HepG2 (cell line): ENCODE measurements at regions not wholly inside any gene's neighbourhood (a gene's known extent, or its start where the extent isn't known, plus 50 kb on each side); places are given as distances from the start of the nearest gene placed in this dataset.

Source experiments
- ATAC-seq: fragments of 200-7000 bp; cut with Tn5 transposase; 3 replicates; pipeline ENCODE4 v1.9.1; 2020; ENCODE audit warnings: mild to moderate bottlenecking, moderate library complexity
- BruUV-seq: library from RNA; stranded (reverse); fragments of 400-500 nt; replicated peaks from 2 replicates; lab custom pipeline; 2021; lab: Mats Ljungman, UMichigan
- CTCF ChIA-PET: fragments of 300-600 bp; formaldehyde crosslinking; extraction: SDS; loops from one replicate; lab custom pipeline; 2021; ENCODE audit warnings: low total read pairs, inconsistent platforms, low intra/inter-chr PET ratio; lab: Yijun Ruan, JAX
- POLR2A ChIA-PET: fragments of 350-600 bp; sonication (Branson Sonifier 250); formaldehyde crosslinking; loops from one replicate; lab custom pipeline; 2020; ENCODE audit warnings: antibody characterized with exemption, inconsistent platforms; lab: Yijun Ruan, JAX
- DNase-seq: peaks from one replicate; pipeline ENCODE4 v3.0.0-alpha.2; 2015; ENCODE audit warnings: low spot score
- FAIRE-seq: peaks from 3 replicates; lab custom pipeline; 2011; peaks lifted over from hg19 to GRCh38; lab: Jason Lieb, UNC
- H2AFZ ChIP-seq: one replicate; pipeline ENCODE4 v1.6.1; 2011; ENCODE audit warnings: low read length, inconsistent platforms
- H3K27ac ChIP-seq: fragments of 300-600 bp; 3 replicates; pipeline ENCODE4 v1.8.0; 2011; ENCODE audit warnings: mixed run types, mild to moderate bottlenecking, mixed read lengths, low read length, inconsistent platforms; ENCODE audit not compliant: insufficient read depth; ENCODE audit errors: extremely low read length
- H3K27me3 ChIP-seq, 2 experiments: fragments of 200-600 bp in 1 of 2; 2 replicates in 1 of 2; 3 replicates in 1 of 2; pipeline versions ENCODE4 v1.6.0 to v1.8.0; 2011; ENCODE audit warnings: low read length in 2 of 2, mild to moderate bottlenecking in 2 of 2, moderate library complexity in 2 of 2, inconsistent platforms in 1 of 2; ENCODE audit not compliant: insufficient read depth in 2 of 2, control insufficient read depth in 1 of 2
- H3K36me3 ChIP-seq, 2 experiments: fragments of 200-600 bp in 1 of 2; replicated peaks in 1 of 2; 2 replicates in 1 of 2; 3 replicates in 1 of 2; pipeline versions ENCODE4 v1.5.1 to v1.8.0; 2011; ENCODE audit warnings: low read length in 2 of 2, inconsistent platforms in 1 of 2; ENCODE audit not compliant: insufficient read depth in 2 of 2, control insufficient read depth in 1 of 2
- H3K4me1 ChIP-seq: 2 replicates; pipeline ENCODE4 v1.5.1; 2012; ENCODE audit warnings: low read length, inconsistent platforms; ENCODE audit not compliant: insufficient read depth
- H3K4me2 ChIP-seq: 2 replicates; pipeline ENCODE4 v1.6.0; 2011; ENCODE audit warnings: low read depth, low read length, inconsistent platforms
- H3K4me3 ChIP-seq, 3 experiments: fragments of 200-600 bp in 1 of 3; sonication (generic), shearing (Covaris generic) in 1 of 3; replicated peaks in 1 of 3; 2 replicates each; pipeline ENCODE4 v1.5.1; 2011 to 2016; ENCODE audit warnings: low read length in 3 of 3, inconsistent platforms in 2 of 3, low read depth in 2 of 3, mild to moderate bottlenecking in 2 of 3, control low read depth in 1 of 3, mixed read lengths in 1 of 3; ENCODE audit not compliant: insufficient read depth in 1 of 3
- H3K79me2 ChIP-seq: one replicate; pipeline ENCODE4 v1.6.1; 2011; ENCODE audit warnings: low read length, inconsistent platforms; ENCODE audit not compliant: insufficient read depth
- H3K9ac ChIP-seq: 2 replicates; pipeline ENCODE4 v1.6.0; 2011; ENCODE audit warnings: mild to moderate bottlenecking, low read depth, low read length, inconsistent platforms; ENCODE audit not compliant: insufficient read depth
- H3K9me3 ChIP-seq: 2 replicates; pipeline ENCODE4 v1.5.1; 2012; ENCODE audit warnings: mild to moderate bottlenecking, low read length
- H4K20me1 ChIP-seq: 2 replicates; pipeline ENCODE4 v1.6.0; 2011; ENCODE audit warnings: inconsistent platforms, mild to moderate bottlenecking, low read length, moderate library complexity; ENCODE audit not compliant: insufficient read depth
- ELF3 ChIP-seq: IDR thresholded peaks from 2 replicates; pipeline ENCODE4 v1.6.1; 2016; ENCODE audit warnings: missing genetic modification reagents, missing compliant biosample characterization
- JUN ChIP-seq: sonication (generic); formaldehyde crosslinking; IDR thresholded peaks from 2 replicates; pipeline ENCODE4 v1.4.0; 2020; ENCODE audit warnings: mild to moderate bottlenecking, missing genetic modification reagents
- KDM4B ChIP-seq: sonication (generic); formaldehyde crosslinking; IDR thresholded peaks from 2 replicates; pipeline ENCODE4 v1.4.0; 2020; ENCODE audit warnings: missing genetic modification reagents
- MEF2D ChIP-seq: sonication (generic); formaldehyde crosslinking; IDR thresholded peaks from 2 replicates; pipeline ENCODE4 v1.5.1; 2020; ENCODE audit warnings: mild to moderate bottlenecking, missing genetic modification reagents
- TARDBP ChIP-seq: sonication (generic); formaldehyde crosslinking; IDR thresholded peaks from 2 replicates; pipeline ENCODE4 v1.8.0; 2022; ENCODE audit warnings: mild to moderate bottlenecking, missing genetic modification reagents
- ZBTB7A ChIP-seq: sonication (generic); formaldehyde crosslinking; IDR thresholded peaks from 2 replicates; pipeline ENCODE4 v1.8.0; 2022; ENCODE audit warnings: mild to moderate bottlenecking, missing genetic modification reagents
- ZFY ChIP-seq: sonication (generic); formaldehyde crosslinking; IDR thresholded peaks from 2 replicates; pipeline ENCODE4 v1.4.0; 2020; ENCODE audit warnings: missing genetic modification reagents
- ZNF24 ChIP-seq: fragments of 450-650 bp; IDR thresholded peaks from 2 replicates; pipeline ENCODE4 v1.6.1; 2017; ENCODE audit warnings: antibody characterized with exemption, mild to moderate bottlenecking
- ZNF335 ChIP-seq: sonication (generic); formaldehyde crosslinking; IDR thresholded peaks from 2 replicates; pipeline ENCODE4 v1.4.0; 2020; ENCODE audit warnings: missing genetic modification reagents
- ZNF431 ChIP-seq: sonication (generic); formaldehyde crosslinking; IDR thresholded peaks from 2 replicates; pipeline ENCODE4 v1.9.0; 2022; ENCODE audit warnings: missing genetic modification reagents, low read depth, mild to moderate bottlenecking, borderline replicate concordance
- ZNF619 ChIP-seq: sonication (generic); formaldehyde crosslinking; IDR thresholded peaks from 2 replicates; pipeline ENCODE4 v1.4.0; 2020; ENCODE audit warnings: mild to moderate bottlenecking, missing genetic modification reagents
- ZNF737 ChIP-seq: sonication (generic); formaldehyde crosslinking; IDR thresholded peaks from 2 replicates; pipeline ENCODE4 v1.5.0; 2020; ENCODE audit warnings: missing genetic modification reagents, mild to moderate bottlenecking, borderline replicate concordance
- ZNF83 ChIP-seq: sonication (generic); formaldehyde crosslinking; IDR thresholded peaks from 2 replicates; pipeline ENCODE4 v1.4.0; 2020; ENCODE audit warnings: missing genetic modification reagents, mild to moderate bottlenecking, borderline replicate concordance
- WGBS: methylation state at CpG from one replicate; pipeline ENCODE4 v1.1.6; 2017; ENCODE audit warnings: low lambda C conversion rate; 5-methylcytosine and 5-hydroxymethylcytosine counted together
- in situ Hi-C: cut with HindIII; loops from 2 replicates; pipeline ENCODE4 v1.10.0; 2017; ENCODE audit warnings: low pct_unique_long_range_greater_than_20kb; ENCODE audit not compliant: extremely low pct_ligation_motif_present
- intact Hi-C: fragments of 100-400 bp; cut with micrococcal nuclease; formaldehyde crosslinking; loops from one replicate; pipeline ENCODE4 v1.10.0; 2022; ENCODE audit not compliant: unreplicated experiment
- TF ChIP-seq, protein P1 (sequence below): sonication (generic); formaldehyde crosslinking; IDR thresholded peaks from 2 replicates; pipeline ENCODE4 v1.5.1; 2020; ENCODE audit warnings: mild to moderate bottlenecking, missing genetic modification reagents, borderline replicate concordance

DNA sequence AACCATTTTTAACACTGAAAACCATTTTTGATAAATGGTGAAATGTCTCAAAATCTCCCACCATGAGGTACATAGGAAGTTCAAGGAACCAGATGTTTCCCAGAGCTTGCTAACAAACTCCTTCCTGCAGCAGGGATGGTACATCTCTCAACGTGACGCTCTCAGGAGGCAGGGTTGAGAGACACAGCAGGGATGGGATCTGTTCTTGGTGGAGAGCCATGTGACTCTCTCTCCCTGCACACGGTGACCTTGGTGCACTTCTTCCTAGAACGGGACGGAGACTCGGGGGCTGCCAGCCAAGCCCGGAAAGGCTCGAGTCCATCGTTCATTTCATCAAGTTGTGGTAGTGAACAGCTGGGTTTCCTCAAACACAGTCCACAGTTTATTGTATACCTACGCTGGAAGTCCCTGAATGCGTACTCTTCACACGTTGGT, 94.2 kb downstream of the FAM50B start:
- ChIA-PET POLR2A (no interaction called here), CTCF (no interaction called here)
- Histone ChIP-seq H3K27ac (no peak overlapping the region), H4K20me1 (no peaks in the 10 kb centered on the region), H3K9ac (no peak overlapping the region), H3K4me2 (no peak overlapping the region), H3K36me3 (no peaks in the 10 kb centered on the region), H3K27me3 (peaks cover 0 to 44% of the 10 kb centered on the region in 2 experiments; a peak in 4 of 5 replicates), H3K4me3 (no peak overlapping the region), H3K9me3 (no peaks in the 10 kb centered on the region), H2AFZ (no peak overlapping the region), H3K79me2 (no peaks in the 10 kb centered on the region), H3K4me1 (no peaks in the 10 kb centered on the region)
- ATAC-seq (no peak; the same call in 2 of the 3 replicates), DNase-seq (no peak), FAIRE-seq (peak; percentile 4)
- intact Hi-C loops (no loop called here), in situ Hi-C loops (no loop called here)
- WGBS, result 9% methylated on average over 12 of the region's 12 CpGs
- TF ChIP-seq ZNF24 (no peak), JUN (CRISPR knock-in tag) (no peak), ZNF737 (CRISPR knock-in tag) (no peak), ELF3 (no peak), ZNF335 (CRISPR knock-in tag) (no peak), ZBTB7A (CRISPR knock-in tag) (no peak), ZFY (CRISPR knock-in tag) (no peak), ZNF83 (CRISPR knock-in tag) (no peak), ZNF431 (CRISPR knock-in tag) (no peak), ZNF619 (CRISPR knock-in tag) (no peak), TARDBP (CRISPR knock-in tag) (no peak), KDM4B (CRISPR knock-in tag) (no peak), MEF2D (no peak)
- TF ChIP-seq, protein P1, sequence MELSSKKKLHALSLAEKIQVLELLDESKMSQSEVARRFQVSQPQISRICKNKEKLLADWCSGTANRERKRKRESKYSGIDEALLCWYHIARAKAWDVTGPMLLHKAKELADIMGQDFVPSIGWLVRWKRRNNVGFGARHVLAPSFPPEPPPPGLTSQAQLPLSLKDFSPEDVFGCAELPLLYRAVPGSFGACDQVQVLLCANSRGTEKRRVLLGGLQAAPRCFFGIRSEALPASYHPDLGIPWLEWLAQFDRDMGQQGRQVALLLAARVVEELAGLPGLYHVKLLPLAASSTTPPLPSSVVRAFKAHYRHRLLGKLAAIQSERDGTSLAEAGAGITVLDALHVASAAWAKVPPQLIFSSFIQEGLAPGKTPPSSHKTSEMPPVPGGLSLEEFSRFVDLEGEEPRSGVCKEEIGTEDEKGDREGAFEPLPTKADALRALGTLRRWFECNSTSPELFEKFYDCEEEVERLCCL (CRISPR knock-in tag), result no peak
- no TSS peak for BruUV-seq
